Trophoblast cell (in vitro differentiated cells and primary cell): ENCODE measurements at regions not wholly inside any gene's neighbourhood (a gene's known extent, or its start where the extent isn't known, plus 50 kb on each side); places are given as distances from the start of the nearest gene placed in this dataset.
"Not testable (repeated sequence)": the region's sequence is repeated elsewhere in the genome, so short reads cannot be mapped to it uniquely, and the experiment has no call there.

ENCODE experiments used
- DNase-seq, 2 donors: peaks; one replicate each; pipeline ENCODE4 v3.0.0-alpha.2; 2016
- H2AFZ ChIP-seq: 2 replicates; pipeline ENCODE4 v1.6.1; 2013; ENCODE audit warnings: low read length, moderate library complexity, mild to moderate bottlenecking; ENCODE audit not compliant: insufficient read depth, poor library complexity
- H2AK5ac ChIP-seq: 2 replicates; pipeline ENCODE4 v1.6.1; 2013; ENCODE audit warnings: mild to moderate bottlenecking, low read length
- H2BK120ac ChIP-seq: 2 replicates; pipeline ENCODE4 v1.6.1; 2013; ENCODE audit warnings: low read length, mild to moderate bottlenecking, moderate library complexity; ENCODE audit not compliant: insufficient read depth, poor library complexity
- H2BK12ac ChIP-seq: 2 replicates; pipeline ENCODE4 v1.6.1; 2013; ENCODE audit warnings: mild to moderate bottlenecking, low read length, moderate library complexity
- H2BK5ac ChIP-seq: 2 replicates; pipeline ENCODE4 v1.6.1; 2013; ENCODE audit warnings: low read length, low read depth, moderate library complexity, mild to moderate bottlenecking; ENCODE audit not compliant: poor library complexity
- H3K14ac ChIP-seq: 2 replicates; pipeline ENCODE4 v1.6.1; 2013; ENCODE audit warnings: mild to moderate bottlenecking, low read length
- H3K18ac ChIP-seq: 2 replicates; pipeline ENCODE4 v1.6.1; 2013; ENCODE audit warnings: mild to moderate bottlenecking, low read length
- H3K23ac ChIP-seq: 2 replicates; pipeline ENCODE4 v1.6.1; 2013; ENCODE audit warnings: low read length
- H3K27ac ChIP-seq: 2 replicates; pipeline ENCODE4 v1.5.1; 2013; ENCODE audit warnings: low read depth, mild to moderate bottlenecking, inconsistent platforms, low read length, moderate library complexity
- H3K27me3 ChIP-seq: 2 replicates; pipeline ENCODE4 v1.6.1; 2013; ENCODE audit warnings: inconsistent platforms, mild to moderate bottlenecking, low read length, moderate library complexity; ENCODE audit not compliant: insufficient read depth
- H3K36me3 ChIP-seq, 2 experiments: 1 replicate in 1 of 2; 2 replicates in 1 of 2; pipeline ENCODE4 v1.6.1; 2013; ENCODE audit warnings: low read length in 2 of 2, mild to moderate bottlenecking in 2 of 2, moderate library complexity in 1 of 2; ENCODE audit not compliant: insufficient read depth in 2 of 2, control insufficient read depth in 1 of 2
- H3K4ac ChIP-seq: 2 replicates; pipeline ENCODE4 v1.6.1; 2013; ENCODE audit warnings: low read depth, mild to moderate bottlenecking, low read length, moderate library complexity
- H3K4me1 ChIP-seq, 2 experiments: 1 replicate in 1 of 2; 2 replicates in 1 of 2; pipeline ENCODE4 v1.6.1; 2013; ENCODE audit warnings: low read length in 2 of 2, mild to moderate bottlenecking in 2 of 2, moderate library complexity in 1 of 2; ENCODE audit not compliant: insufficient read depth in 2 of 2, control insufficient read depth in 1 of 2
- H3K4me2 ChIP-seq: 2 replicates; pipeline ENCODE4 v1.6.1; 2013; ENCODE audit warnings: inconsistent platforms, mild to moderate bottlenecking, low read length, moderate library complexity
- H3K4me3 ChIP-seq: 2 replicates; pipeline ENCODE4 v1.5.1; 2013; ENCODE audit warnings: mild to moderate bottlenecking, low read depth, low read length, inconsistent platforms
- H3K79me1 ChIP-seq: one replicate; pipeline ENCODE4 v1.6.1; 2013; ENCODE audit warnings: low read length
- H3K79me2 ChIP-seq: 2 replicates; pipeline ENCODE4 v1.6.1; 2013; ENCODE audit warnings: low read length, mild to moderate bottlenecking; ENCODE audit not compliant: control insufficient read depth, insufficient read depth, poor library complexity
- H3K9ac ChIP-seq: 2 replicates; pipeline ENCODE4 v1.6.1; 2013; ENCODE audit warnings: mild to moderate bottlenecking, low read length
- H3K9me3 ChIP-seq: 2 replicates; pipeline ENCODE4 v1.6.1; 2013; ENCODE audit warnings: low read depth, mild to moderate bottlenecking, control low read depth, inconsistent platforms, low read length; ENCODE audit not compliant: insufficient read depth
- H4K12ac ChIP-seq: 2 replicates; pipeline ENCODE4 v1.6.1; 2013; ENCODE audit warnings: low read depth, mild to moderate bottlenecking, low read length, moderate library complexity
- H4K8ac ChIP-seq: 2 replicates; pipeline ENCODE4 v1.6.1; 2013; ENCODE audit warnings: low read depth, mild to moderate bottlenecking, low read length, moderate library complexity
- H4K91ac ChIP-seq: one replicate; pipeline ENCODE4 v1.6.1; 2013; ENCODE audit warnings: low read depth, mild to moderate bottlenecking, low read length, moderate library complexity
- WGBS: extraction: QIAGEN DNeasy Blood & Tissue Kit; methylation state at CpG from one replicate; pipeline ENCODE4 v1.1.7; 2013; ENCODE audit warnings: missing lambda C conversion rate; ENCODE audit not compliant: insufficient read length, insufficient coverage; ENCODE audit errors: extremely low coverage; 5-methylcytosine and 5-hydroxymethylcytosine counted together

GRCh38 chr3:191985691-191986090 is 524.7 kb downstream of the PYDC2 start:
- no peak overlapping the region for H3K4me2 ChIP-seq
- no peak overlapping the region for H3K23ac ChIP-seq
- H3K18ac ChIP-seq, result no peak overlapping the region
- no peaks in the 10 kb centered on the region for H3K27me3 ChIP-seq
- no peak overlapping the region for H3K4ac ChIP-seq
- H3K79me1 ChIP-seq, result no peaks in the 10 kb centered on the region
- no peaks in the 10 kb centered on the region for H3K36me3 ChIP-seq
- H3K4me3 ChIP-seq, result no peak overlapping the region
- no peaks in the 10 kb centered on the region for H3K4me1 ChIP-seq
- H3K27ac ChIP-seq, result no peak overlapping the region
- H2BK12ac ChIP-seq, result no peak overlapping the region
- DNase-seq, result peak; percentile 28 to 60
- H2AFZ ChIP-seq, result no peak overlapping the region
- H3K9me3 ChIP-seq, result peaks cover 2% of the 10 kb centered on the region
- H4K91ac ChIP-seq, result no peak overlapping the region
- no peaks in the 10 kb centered on the region for H3K79me2 ChIP-seq
- no peak overlapping the region for H3K9ac ChIP-seq
- no peak overlapping the region for H2BK5ac ChIP-seq
- H2BK120ac ChIP-seq, result no peak overlapping the region
- no CpG with 5 or more reads among the region's 3 CpGs for WGBS
- H2AK5ac ChIP-seq, result no peak overlapping the region
- H3K14ac ChIP-seq, result no peak overlapping the region
- no peak overlapping the region for H4K8ac ChIP-seq
- no peak overlapping the region for H4K12ac ChIP-seq

- Histone ChIP-seq H3K9ac (no peak overlapping the region), H3K79me2 (no peaks in the 10 kb centered on the region), H3K14ac (no peak overlapping the region), H3K4me3 (no peak overlapping the region), H4K91ac (no peak overlapping the region), H3K27ac (no peak overlapping the region), H3K9me3 (peaks cover 2% of the 10 kb centered on the region), H3K23ac (no peak overlapping the region), H3K4me2 (no peak overlapping the region), H2AFZ (no peak overlapping the region), H2AK5ac (no peak overlapping the region), H3K36me3 (no peaks in the 10 kb centered on the region), H3K4ac (no peak overlapping the region), H2BK120ac (no peak overlapping the region), H3K27me3 (no peaks in the 10 kb centered on the region), H3K79me1 (no peaks in the 10 kb centered on the region), H2BK5ac (no peak overlapping the region), H3K4me1 (no peaks in the 10 kb centered on the region), H2BK12ac (no peak overlapping the region), H4K8ac (no peak overlapping the region), H4K12ac (no peak overlapping the region), H3K18ac (no peak overlapping the region)
- no peak for DNase-seq
- no CpG with 5 or more reads among the region's 1 CpG for WGBS
These were observed 526.9 kb downstream of the PYDC2 start for GRCh38 chr3:191987831-191988350.

- H3K27ac ChIP-seq, H2AK5ac ChIP-seq, H3K27me3 ChIP-seq, H3K4ac ChIP-seq, H2BK120ac ChIP-seq, H3K9ac ChIP-seq, H3K36me3 ChIP-seq, H3K4me3 ChIP-seq, H3K14ac ChIP-seq, H3K4me1 ChIP-seq, H4K91ac ChIP-seq, H4K8ac ChIP-seq, DNase-seq, H3K79me1 ChIP-seq, H3K18ac ChIP-seq, H3K9me3 ChIP-seq, H3K4me2 ChIP-seq, H2AFZ ChIP-seq, H2BK5ac ChIP-seq, H3K79me2 ChIP-seq, H2BK12ac ChIP-seq, H4K12ac ChIP-seq, H3K23ac ChIP-seq: not testable (repeated sequence)
- no CpG with 5 or more reads among the region's 4 CpGs for WGBS
These were observed 533.0 kb downstream of the PYDC2 start for GRCh38 chr3:191993952-191994351.

DNA sequence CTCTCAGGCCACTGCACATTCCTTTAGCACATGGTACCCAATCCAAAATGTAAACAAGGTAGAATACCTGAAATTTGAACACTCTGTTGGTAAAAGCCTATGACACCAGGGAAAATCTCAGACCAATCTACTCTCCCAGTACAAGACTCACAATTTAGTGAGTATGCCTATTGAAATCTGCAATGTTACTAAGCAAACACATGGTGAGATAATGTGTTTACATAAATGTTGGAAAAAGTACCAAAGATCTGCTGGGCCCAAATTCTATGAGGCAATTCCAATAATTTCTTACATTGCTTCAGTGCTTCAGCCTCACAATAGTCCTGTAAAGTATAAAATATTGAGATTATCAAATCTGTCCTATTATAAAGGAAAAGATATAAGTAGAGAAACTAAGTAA is 536.1 kb downstream of the PYDC2 start:
- Histone ChIP-seq H2AK5ac (no peak overlapping the region), H3K36me3 (no peaks in the 10 kb centered on the region), H3K4ac (no peak overlapping the region), H4K12ac (no peak overlapping the region), H2BK120ac (no peak overlapping the region), H3K18ac (no peak overlapping the region), H3K4me1 (no peaks in the 10 kb centered on the region), H2BK5ac (no peak overlapping the region), H3K9ac (no peak overlapping the region), H3K27ac (no peak overlapping the region), H3K27me3 (no peaks in the 10 kb centered on the region), H4K91ac (no peak overlapping the region), H3K4me2 (no peak overlapping the region), H3K79me2 (no peaks in the 10 kb centered on the region), H3K9me3 (no peaks in the 10 kb centered on the region), H3K23ac (no peak overlapping the region), H3K4me3 (no peak overlapping the region), H3K14ac (no peak overlapping the region), H2AFZ (no peak overlapping the region), H2BK12ac (no peak overlapping the region), H3K79me1 (no peaks in the 10 kb centered on the region), H4K8ac (no peak overlapping the region)
- DNase-seq, result no peak
